Neural progenitor cell (in vitro differentiated cells): ENCODE measurements at regions not wholly inside any gene's neighbourhood (a gene's known extent, or its start where the extent isn't known, plus 50 kb on each side); places are given as distances from the start of the nearest gene placed in this dataset.

Experiments used
- CTCF ChIP-seq: fragments of 200-600 bp; sonication (generic); IDR thresholded peaks from 2 replicates; pipeline ENCODE4 v1.5.1; 2017; ENCODE audit warnings: antibody characterized with exemption, mild to moderate bottlenecking
- EZH2phosphoT487 ChIP-seq: fragments of 200-600 bp; sonication (generic); IDR thresholded peaks from 2 replicates; pipeline ENCODE4 v1.6.1; 2017; ENCODE audit warnings: antibody characterized with exemption

- TF ChIP-seq CTCF (no peak), EZH2phosphoT487 (no peak)
Measured at GRCh38 chr2:194907569-194907968, 749.5 kb upstream of the SLC39A10 start.
